H9 (cell line): ENCODE measurements at regions not wholly inside any gene's neighbourhood (a gene's known extent, or its start where the extent isn't known, plus 50 kb on each side); places are given as distances from the start of the nearest gene placed in this dataset.

Experiments
- DNase-seq: peaks from one replicate; pipeline ENCODE4 v3.0.0-alpha.2; 2017
- H2AFZ ChIP-seq: one replicate; pipeline ENCODE4 v1.6.1; 2013; ENCODE audit warnings: mild to moderate bottlenecking, low read length, control low read depth, moderate library complexity
- H2AK5ac ChIP-seq: 2 replicates; pipeline ENCODE4 v1.6.1; 2013; ENCODE audit warnings: low read length, control low read depth, mixed read lengths; ENCODE audit not compliant: insufficient read length
- H2BK120ac ChIP-seq: one replicate; pipeline ENCODE4 v1.6.1; 2013; ENCODE audit warnings: low read depth, mild to moderate bottlenecking, low read length, control low read depth, inconsistent platforms; ENCODE audit not compliant: poor library complexity, severe bottlenecking
- H2BK12ac ChIP-seq: 2 replicates; pipeline ENCODE4 v1.6.1; 2013; ENCODE audit warnings: low read length, control low read depth, mixed read lengths, low read depth; ENCODE audit not compliant: insufficient read length
- H2BK15ac ChIP-seq: 2 replicates; pipeline ENCODE4 v1.6.1; 2013; ENCODE audit warnings: low read depth, low read length, control low read depth
- H2BK20ac ChIP-seq: one replicate; pipeline ENCODE4 v1.6.1; 2013; ENCODE audit warnings: low read depth, mild to moderate bottlenecking, low read length, control low read depth, inconsistent platforms; ENCODE audit not compliant: poor library complexity, severe bottlenecking
- H2BK5ac ChIP-seq: 2 replicates; pipeline ENCODE4 v1.6.1; 2013; ENCODE audit warnings: low read length, control low read depth, mixed read lengths; ENCODE audit not compliant: insufficient read length
- H3K14ac ChIP-seq: 2 replicates; pipeline ENCODE4 v1.6.1; 2013; ENCODE audit warnings: low read length, control low read depth; ENCODE audit not compliant: insufficient read depth
- H3K18ac ChIP-seq: 2 replicates; pipeline ENCODE4 v1.6.1; 2013; ENCODE audit warnings: low read depth, mild to moderate bottlenecking, mixed read lengths, low read length, control low read depth; ENCODE audit not compliant: insufficient read length
- H3K23ac ChIP-seq: 2 replicates; pipeline ENCODE4 v1.6.1; 2013; ENCODE audit warnings: low read length, control low read depth, mixed read lengths, low read depth; ENCODE audit not compliant: insufficient read length
- H3K23me2 ChIP-seq: 2 replicates; pipeline ENCODE4 v1.6.1; 2013; ENCODE audit warnings: low read depth, mild to moderate bottlenecking, mixed read lengths, low read length, control low read depth; ENCODE audit not compliant: insufficient read length, poor library complexity, severe bottlenecking
- H3K27ac ChIP-seq: 2 replicates; pipeline ENCODE4 v1.5.1; 2013; ENCODE audit warnings: low read length, control low read depth, mixed read lengths, low read depth; ENCODE audit not compliant: insufficient read length
- H3K27me3 ChIP-seq: 2 replicates; pipeline ENCODE4 v1.6.1; 2013; ENCODE audit warnings: low read length, control low read depth, inconsistent platforms; ENCODE audit not compliant: insufficient read depth
- H3K4ac ChIP-seq: 2 replicates; pipeline ENCODE4 v1.6.1; 2013; ENCODE audit warnings: low read depth, mild to moderate bottlenecking, control low read depth, inconsistent platforms, low read length, moderate library complexity
- H3K4me1 ChIP-seq: 2 replicates; pipeline ENCODE4 v1.6.1; 2013; ENCODE audit warnings: low read length, control low read depth, inconsistent platforms; ENCODE audit not compliant: insufficient read depth
- H3K4me2 ChIP-seq: 2 replicates; pipeline ENCODE4 v1.6.1; 2013; ENCODE audit warnings: low read length, control low read depth, mixed read lengths; ENCODE audit not compliant: insufficient read length, insufficient read depth
- H3K56ac ChIP-seq: 2 replicates; pipeline ENCODE4 v1.6.1; 2013; ENCODE audit warnings: low read depth, mild to moderate bottlenecking, mixed read lengths, low read length, control low read depth; ENCODE audit not compliant: insufficient read length
- H3K79me1 ChIP-seq: 2 replicates; pipeline ENCODE4 v1.6.1; 2013; ENCODE audit warnings: low read depth, mild to moderate bottlenecking, moderate library complexity, low read length, control low read depth, inconsistent platforms; ENCODE audit not compliant: insufficient read depth, poor library complexity, severe bottlenecking
- H3K79me2 ChIP-seq: 2 replicates; pipeline ENCODE4 v1.6.1; 2013; ENCODE audit warnings: low read length, control low read depth, inconsistent platforms; ENCODE audit not compliant: insufficient read depth
- H3K9ac ChIP-seq: 2 replicates; pipeline ENCODE4 v1.6.1; 2013; ENCODE audit warnings: low read length, control low read depth, mixed read lengths; ENCODE audit not compliant: insufficient read length; ENCODE audit errors: extremely low read depth
- H3K9me3 ChIP-seq: one replicate; pipeline ENCODE4 v1.6.1; 2013; ENCODE audit warnings: low read depth, low read length, inconsistent platforms; ENCODE audit not compliant: control insufficient read depth
- H3T11ph ChIP-seq: one replicate; pipeline ENCODE4 v1.6.1; 2013; ENCODE audit warnings: mild to moderate bottlenecking, low read length, control low read depth, inconsistent platforms
- H4K20me1 ChIP-seq: one replicate; pipeline ENCODE4 v1.6.1; 2013; ENCODE audit not compliant: control insufficient read depth, insufficient read length, insufficient read depth
- H4K5ac ChIP-seq: 2 replicates; pipeline ENCODE4 v1.6.1; 2013; ENCODE audit warnings: low read depth, mild to moderate bottlenecking, mixed read lengths, low read length, control low read depth; ENCODE audit not compliant: insufficient read length
- H4K8ac ChIP-seq: replicated peaks from 2 replicates; pipeline ENCODE4 v1.6.1; 2013; ENCODE audit warnings: low read length, control low read depth, mixed read lengths, low read depth; ENCODE audit not compliant: insufficient read length
- H4K91ac ChIP-seq: 2 replicates; pipeline ENCODE4 v1.6.1; 2013; ENCODE audit warnings: low read depth, mild to moderate bottlenecking, moderate library complexity, mixed read lengths, low read length, control low read depth; ENCODE audit not compliant: insufficient read length
- H3K27ac Mint-ChIP-seq, 3 experiments: 2 replicates in 2 of 3; 3 replicates in 1 of 3; pipeline ENCODE4 v1.8.0; 2020 to 2021; ENCODE audit warnings: mixed read lengths in 3 of 3, mild to moderate bottlenecking in 1 of 3, moderate library complexity in 1 of 3
- H3K27me3 Mint-ChIP-seq: 2 replicates; pipeline ENCODE4 v1.8.0; 2021; ENCODE audit warnings: low read depth, mild to moderate bottlenecking, moderate library complexity, mixed read lengths
- H3K36me3 Mint-ChIP-seq, 3 experiments: 2 replicates in 2 of 3; 3 replicates in 1 of 3; pipeline ENCODE4 v1.8.0; 2020 to 2021; ENCODE audit warnings: low read depth in 3 of 3, mixed read lengths in 3 of 3; ENCODE audit not compliant: insufficient read depth in 1 of 3
- H3K4me1 Mint-ChIP-seq, 2 experiments: 2 replicates each; pipeline ENCODE4 v1.8.0; 2020; ENCODE audit warnings: mixed read lengths in 2 of 2
- H3K4me3 Mint-ChIP-seq, 2 experiments: 2 replicates in 1 of 2; 3 replicates in 1 of 2; pipeline ENCODE4 v1.8.0; 2020 to 2021; ENCODE audit warnings: mild to moderate bottlenecking in 2 of 2, mixed read lengths in 2 of 2, moderate library complexity in 1 of 2
- H3K9me3 Mint-ChIP-seq, 2 experiments: 2 replicates in 1 of 2; 3 replicates in 1 of 2; pipeline ENCODE4 v1.8.0; 2020; ENCODE audit warnings: mild to moderate bottlenecking in 2 of 2, mixed read lengths in 2 of 2, moderate library complexity in 1 of 2
- CTCF ChIP-seq: fragments of 200-600 bp; sonication (generic); conservative IDR thresholded peaks from 3 replicates; pipeline ENCODE4 v1.8.0; 2021; ENCODE audit warnings: antibody characterized with exemption, mild to moderate bottlenecking
- WGBS: extraction: QIAGEN DNeasy Blood & Tissue Kit; methylation state at CpG from one replicate; pipeline ENCODE4 v1.1.7; 2013; ENCODE audit warnings: missing lambda C conversion rate, low lambda C conversion rate, mixed read lengths; ENCODE audit not compliant: insufficient read length; ENCODE audit errors: extremely low coverage; 5-methylcytosine and 5-hydroxymethylcytosine counted together

GRCh38 chr16:8372141-8372540 is 218.2 kb downstream of the TMEM114 start:
- Histone ChIP-seq H2BK12ac (no peak overlapping the region), H2BK120ac (no peak overlapping the region), H2BK15ac (no peak overlapping the region), H3K56ac (no peak overlapping the region), H4K8ac (no peak overlapping the region), H3K9ac (no peak overlapping the region), H4K20me1 (no peaks in the 10 kb centered on the region), H3T11ph (no peak overlapping the region), H3K27me3 (no peaks in the 10 kb centered on the region), H3K27ac (no peak overlapping the region), H2BK5ac (no peak overlapping the region), H4K91ac (no peak overlapping the region), H3K4ac (no peak overlapping the region), H3K23me2 (no peaks in the 10 kb centered on the region), H3K4me2 (no peak overlapping the region), H3K18ac (no peak overlapping the region), H2AFZ (no peak overlapping the region), H3K14ac (no peak overlapping the region), H2AK5ac (no peak overlapping the region), H4K5ac (no peak overlapping the region), H3K9me3 (no peaks in the 10 kb centered on the region), H3K4me1 (no peaks in the 10 kb centered on the region), H3K79me2 (no peaks in the 10 kb centered on the region), H2BK20ac (no peak overlapping the region), H3K23ac (no peak overlapping the region), H3K79me1 (no peaks in the 10 kb centered on the region)
- H3K4me1 Mint-ChIP-seq = peaks cover 18 to 36% of the 10 kb centered on the region in 2 experiments
- DNase-seq = no peak
- H3K36me3 Mint-ChIP-seq = peaks cover 0 to 5% (median 0%) of the 10 kb centered on the region in 3 experiments; a peak in 2 of 7 replicates
- no peak overlapping the region for H3K4me3 Mint-ChIP-seq
- no peak for TF ChIP-seq CTCF
- no CpG with 5 or more reads among the region's 3 CpGs for WGBS
- no peak overlapping the region for H3K27ac Mint-ChIP-seq
- peaks cover 5 to 6% of the 10 kb centered on the region in 2 experiments; a peak in 3 of 5 replicates for H3K9me3 Mint-ChIP-seq
- H3K27me3 Mint-ChIP-seq = no peaks in the 10 kb centered on the region
